HG03175 (cell line): ENCODE measurements at regions not wholly inside any gene's neighbourhood (a gene's known extent, or its start where the extent isn't known, plus 50 kb on each side); places are given as distances from the start of the nearest gene placed in this dataset.

Source experiments
- ATAC-seq: cut with Tn5 transposase; IDR thresholded peaks from one replicate; pipeline ENCODE4 v1.9.1; 2021; ENCODE audit warnings: mild to moderate bottlenecking, moderate library complexity; ENCODE audit not compliant: unreplicated experiment

DNA sequence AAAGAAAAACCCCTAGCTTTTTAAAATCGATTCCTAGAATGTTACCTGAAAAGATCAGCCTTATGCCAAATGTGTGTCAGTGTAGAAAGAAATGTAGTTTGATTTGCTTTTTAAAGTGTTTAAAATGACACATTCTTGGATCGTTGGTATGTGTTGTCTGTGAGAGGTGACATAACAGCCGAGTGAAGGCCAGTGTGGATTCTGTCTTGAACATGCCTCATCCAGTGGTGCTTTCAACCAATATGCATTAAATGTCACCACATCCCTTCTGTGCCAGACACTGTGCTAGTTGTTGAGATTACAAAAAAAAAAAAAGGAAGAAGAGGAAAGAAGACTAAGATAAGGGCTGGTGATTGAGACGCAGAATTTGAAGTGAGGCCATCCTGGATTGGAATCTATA is 994.2 kb upstream of the TENM3 start:
- ATAC-seq = no peak

DNA sequence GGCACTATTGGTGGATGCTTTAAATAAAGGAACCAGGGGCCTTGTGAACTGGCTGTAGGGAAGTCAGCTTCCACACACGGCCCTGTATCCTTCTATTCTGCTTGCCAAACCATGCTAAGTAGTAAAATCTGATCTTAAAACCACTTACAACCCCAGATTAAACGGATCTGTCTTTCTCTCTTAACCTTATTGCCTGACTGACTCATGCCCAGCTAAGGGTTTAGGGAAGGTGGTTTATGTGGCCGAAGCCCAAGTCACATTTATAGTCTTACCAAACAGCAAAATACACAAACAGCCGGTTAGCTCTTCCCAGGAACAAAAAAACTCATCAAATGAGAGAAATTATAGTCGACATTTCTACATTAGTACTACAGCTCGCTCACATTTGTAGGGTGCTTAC is 988.4 kb upstream of the TENM3 start:
- ATAC-seq = no peak

DNA sequence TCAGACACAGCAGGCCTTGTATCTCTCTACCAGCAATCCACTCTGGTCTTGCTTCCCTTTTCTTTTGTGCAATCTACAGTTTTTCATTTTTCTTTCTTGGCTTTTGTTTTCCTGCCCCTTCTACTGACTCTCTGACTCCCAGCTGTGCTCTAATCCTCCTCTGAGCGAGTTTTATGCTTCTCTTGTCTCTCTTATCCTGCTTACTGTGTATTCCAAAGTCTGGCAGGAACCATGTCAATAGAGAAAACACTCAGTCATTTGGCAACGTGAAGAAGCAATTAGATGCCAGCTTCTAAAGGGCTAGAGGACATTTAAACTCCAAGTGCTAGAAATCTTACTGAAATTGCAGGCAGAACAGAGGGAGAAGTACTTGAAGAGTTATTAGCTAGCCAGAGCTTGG is 984.6 kb upstream of the TENM3 start:
- ATAC-seq = no peak

GRCh38 chr4:181259081-181259709 is 984.0 kb upstream of the TENM3 start:
- no peak for ATAC-seq

DNA sequence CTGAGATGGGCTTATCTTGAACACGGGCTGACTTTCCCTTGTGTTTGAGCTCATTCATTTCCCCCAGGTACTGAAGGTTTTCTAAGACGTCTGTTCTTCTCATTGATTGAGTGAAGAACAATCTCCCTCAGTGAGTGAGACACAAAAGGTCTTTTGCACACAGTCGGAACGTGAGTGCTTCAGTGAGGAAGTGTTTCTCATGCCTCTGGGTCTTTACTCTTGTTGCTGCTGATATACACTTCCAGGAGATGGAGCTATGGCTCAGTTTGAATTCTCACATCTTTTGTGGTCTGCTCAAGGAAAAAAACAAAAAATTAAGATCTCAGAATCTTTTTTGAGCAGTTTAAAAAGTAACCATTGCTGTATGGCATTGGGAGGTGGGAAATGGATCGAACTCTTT is 981.9 kb upstream of the TENM3 start:
- ATAC-seq = no peak

DNA sequence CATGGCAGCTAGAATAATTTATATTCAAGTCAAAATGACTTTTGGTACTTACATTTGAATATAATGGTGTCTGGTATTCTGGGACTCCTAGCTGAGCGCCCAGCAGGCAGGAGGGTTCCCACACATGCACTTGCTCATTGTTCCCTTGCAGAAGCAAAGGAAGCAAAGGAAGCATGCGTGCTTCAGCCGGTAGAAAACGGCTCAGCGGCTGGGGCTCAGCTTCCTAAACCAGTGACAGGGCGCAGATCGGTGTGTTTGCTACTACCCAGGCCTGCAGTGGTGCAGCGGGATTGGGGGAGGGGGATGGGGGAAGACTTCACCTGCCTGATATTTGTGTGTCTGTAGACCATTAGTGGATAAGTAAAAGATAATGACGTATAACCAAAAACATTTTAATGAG is 978.3 kb upstream of the TENM3 start:
- ATAC-seq = no peak

- ATAC-seq = no peak
These were observed 977.8 kb upstream of the TENM3 start for GRCh38 chr4:181265370-181265769.

DNA sequence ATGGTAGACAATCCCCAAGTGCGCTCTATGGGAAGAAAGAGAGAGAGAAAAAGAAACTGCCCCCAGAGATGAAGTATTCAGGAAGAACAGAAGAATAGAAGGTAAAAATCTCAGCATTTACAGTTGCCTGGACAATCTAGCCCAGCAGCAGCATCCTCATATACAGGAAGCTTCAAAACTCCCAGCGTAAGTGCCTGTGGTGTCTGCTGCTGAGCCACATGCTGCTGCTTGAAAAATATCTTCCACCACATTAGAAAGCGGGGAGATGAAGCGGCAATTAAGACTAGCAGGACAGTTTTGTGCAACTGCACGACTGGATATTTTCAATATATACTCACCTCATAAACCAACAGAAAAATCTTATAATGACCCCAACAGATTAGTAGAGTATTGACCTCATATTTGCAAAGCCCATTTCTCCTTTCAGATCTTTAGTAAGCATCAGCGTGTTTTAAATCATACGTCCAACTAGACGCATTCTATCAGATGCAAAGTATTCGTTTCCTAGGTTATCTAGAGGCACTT is 972.0 kb upstream of the TENM3 start:
- no peak for ATAC-seq

DNA sequence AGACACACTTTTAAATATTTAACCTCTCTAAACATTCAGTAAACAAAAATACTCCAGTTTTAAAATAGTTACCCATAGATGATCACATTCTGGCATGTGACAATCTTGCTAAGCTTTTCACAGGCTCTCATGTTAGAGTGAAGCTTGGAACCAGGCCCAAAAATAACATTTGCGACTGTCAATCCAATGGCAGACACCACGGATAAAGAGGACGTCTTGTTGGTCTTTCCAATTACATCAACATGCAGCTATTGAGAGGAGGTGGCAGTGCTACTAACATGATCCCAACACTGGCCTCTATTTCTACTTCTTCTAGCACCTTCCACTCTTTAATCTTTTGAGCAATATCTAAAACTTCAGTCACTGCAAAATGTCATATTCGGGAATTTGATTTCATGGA is 970.8 kb upstream of the TENM3 start:
- no peak for ATAC-seq

- no peak for ATAC-seq
These were observed 964.3 kb upstream of the TENM3 start for GRCh38 chr4:181278941-181279340.

GRCh38 chr4:181281451-181281850 is 961.8 kb upstream of the TENM3 start:
- no peak for ATAC-seq

DNA sequence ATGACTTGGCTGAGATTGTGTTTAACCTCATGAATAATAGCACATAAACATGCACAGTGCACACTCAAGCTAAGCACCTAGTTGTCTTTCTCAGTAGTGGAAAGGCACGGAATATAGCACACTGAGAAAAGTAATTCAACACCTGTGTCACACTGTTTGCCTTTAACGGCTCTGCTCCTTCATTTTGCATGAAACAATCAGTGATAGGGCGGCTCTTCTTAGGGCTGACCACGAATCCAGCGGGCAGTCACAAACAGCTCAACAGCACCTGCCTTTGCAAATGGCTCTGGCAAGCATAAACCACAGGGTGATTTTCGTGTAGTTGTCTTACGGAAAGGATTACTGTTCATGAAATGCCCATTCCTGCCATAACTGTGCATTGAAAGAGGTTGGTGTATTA is 954.0 kb upstream of the TENM3 start:
- no peak for ATAC-seq

- ATAC-seq = no peak
These were observed 951.6 kb upstream of the TENM3 start for GRCh38 chr4:181291615-181292014.

GRCh38 chr4:181293014-181293413 is 950.2 kb upstream of the TENM3 start:
- ATAC-seq = no peak

DNA sequence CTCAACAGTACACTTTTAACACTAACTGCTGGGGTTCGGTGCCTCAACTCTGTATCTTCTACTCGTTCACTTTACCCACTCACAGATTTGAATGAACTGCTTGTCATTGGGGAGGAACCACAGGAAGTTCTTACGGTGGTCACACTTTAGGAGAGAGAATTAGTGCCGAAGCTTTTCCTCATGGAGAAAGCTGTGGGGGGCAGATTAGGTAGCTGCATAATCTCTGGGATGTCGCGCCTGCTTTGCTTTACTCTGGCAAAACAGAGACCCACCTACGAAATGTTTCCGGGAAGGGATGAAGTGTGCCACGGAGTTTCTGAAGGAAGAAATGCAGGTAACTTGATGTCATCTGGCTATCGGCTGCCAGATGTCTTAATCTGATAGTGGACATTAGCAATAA is 949.7 kb upstream of the TENM3 start:
- no peak for ATAC-seq

- ATAC-seq = no peak
These were observed 948.8 kb upstream of the TENM3 start for GRCh38 chr4:181294421-181294820.

DNA sequence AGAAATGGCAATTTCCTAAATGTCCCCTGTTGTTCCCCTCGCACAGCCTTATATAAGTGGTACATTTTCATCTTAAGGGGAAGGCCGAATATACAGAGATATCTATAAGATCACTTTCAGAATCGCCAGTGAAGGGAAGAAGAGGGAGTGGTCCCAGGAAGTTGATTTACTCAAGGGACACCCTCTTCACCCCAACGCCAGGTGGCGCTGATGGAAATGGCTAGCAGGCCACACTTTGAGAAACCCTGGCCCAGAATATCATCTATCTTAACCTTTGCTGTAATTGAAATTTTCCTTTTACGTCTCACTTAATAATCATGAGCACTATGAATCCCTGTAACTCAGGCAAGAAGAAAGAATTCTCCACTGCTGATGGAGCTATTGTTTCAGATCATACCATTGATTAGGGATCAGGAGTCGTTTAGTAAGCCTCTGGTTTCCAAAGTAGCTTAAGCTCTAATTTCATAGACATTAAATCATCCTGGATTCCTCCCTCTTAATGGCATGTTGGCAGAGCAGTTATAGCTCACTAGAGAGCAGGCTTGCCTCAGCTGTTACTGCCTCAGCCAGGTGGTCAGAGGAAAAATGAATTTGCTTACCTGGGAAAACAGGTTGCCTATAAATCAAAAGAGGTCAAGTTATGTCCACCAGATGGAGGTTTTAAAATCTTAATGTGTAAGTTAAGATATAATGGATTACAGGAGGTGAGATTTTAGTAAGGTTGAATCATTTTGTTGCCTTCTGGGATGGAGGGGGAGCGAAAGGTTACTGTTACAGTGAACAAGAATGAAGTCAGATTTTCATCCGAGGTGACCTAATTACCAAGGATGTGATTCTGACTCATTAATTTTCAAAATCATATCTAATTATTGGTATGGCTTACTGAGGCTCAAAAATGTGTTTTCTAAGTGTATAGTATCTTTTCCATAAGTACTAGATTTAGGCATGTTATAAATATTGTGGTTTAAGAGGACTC is 941.2 kb upstream of the TENM3 start:
- peak; percentile 61 for ATAC-seq

- ATAC-seq = no peak
These were observed 935.4 kb upstream of the TENM3 start for GRCh38 chr4:181307824-181308223.

DNA sequence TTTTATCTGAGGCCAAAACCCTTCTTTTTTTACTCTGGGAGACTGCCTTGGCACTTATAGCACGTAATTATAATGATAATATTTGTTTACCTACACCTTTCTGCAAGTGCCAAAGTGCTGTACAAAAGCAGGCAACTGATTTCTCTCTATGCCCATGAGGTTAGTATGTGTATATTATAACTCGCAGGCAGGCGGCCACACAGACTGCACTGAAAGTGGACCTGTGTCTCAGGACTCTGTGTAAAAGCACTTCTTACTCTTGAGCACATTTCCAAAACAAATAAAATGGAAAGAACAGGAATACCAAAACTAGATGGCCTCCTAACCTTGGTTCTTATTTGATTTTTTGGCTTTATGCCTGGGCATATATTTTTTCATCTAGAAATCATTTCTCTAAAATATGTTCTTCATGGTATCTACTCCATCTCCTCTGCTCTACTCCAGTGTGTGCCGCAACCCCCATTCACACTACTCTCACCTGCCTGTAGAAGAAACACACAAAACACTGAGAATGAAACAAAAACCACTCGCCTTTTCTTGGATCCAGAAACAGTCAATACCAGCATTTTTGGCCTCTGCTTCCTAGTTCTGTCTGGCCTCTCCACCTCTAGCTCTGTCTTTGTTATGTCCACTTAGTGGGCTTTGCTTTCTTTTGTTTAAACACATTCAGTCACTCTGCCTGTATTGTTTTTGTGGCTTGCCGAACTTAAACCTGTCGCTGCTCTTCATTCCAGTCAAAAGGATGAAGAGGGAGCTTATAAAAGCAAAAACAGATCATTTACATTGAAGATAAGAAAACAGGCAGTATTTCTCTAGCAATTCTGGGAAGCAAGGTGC is 934.5 kb upstream of the TENM3 start:
- no peak for ATAC-seq

- ATAC-seq = no peak
These were observed 931.1 kb upstream of the TENM3 start for GRCh38 chr4:181312066-181312465.

- ATAC-seq = no peak
These were observed 923.6 kb upstream of the TENM3 start for GRCh38 chr4:181319629-181320028.
